Neuronal stem cell (in vitro differentiated cells): ENCODE measurements at regions not wholly inside any gene's neighbourhood (a gene's known extent, or its start where the extent isn't known, plus 50 kb on each side); places are given as distances from the start of the nearest gene placed in this dataset.

Experiments
- DNase-seq: peaks from one replicate; pipeline ENCODE4 v3.0.0-alpha.2; 2013; ENCODE audit warnings: low spot score
- H2AFZ ChIP-seq: one replicate; pipeline ENCODE4 v1.6.1; 2013; ENCODE audit warnings: mild to moderate bottlenecking, low read length, inconsistent platforms
- H2AK5ac ChIP-seq: 2 replicates; pipeline ENCODE4 v1.6.1; 2013; ENCODE audit warnings: low read depth, mild to moderate bottlenecking, inconsistent platforms, low read length, moderate library complexity, mixed read lengths
- H2BK120ac ChIP-seq: 2 replicates; pipeline ENCODE4 v1.6.1; 2013; ENCODE audit warnings: low read depth, mild to moderate bottlenecking, inconsistent platforms, low read length, moderate library complexity, mixed read lengths
- H2BK12ac ChIP-seq: one replicate; pipeline ENCODE4 v1.6.1; 2013; ENCODE audit warnings: low read length, inconsistent platforms
- H2BK15ac ChIP-seq: 2 replicates; pipeline ENCODE4 v1.6.1; 2013; ENCODE audit warnings: mild to moderate bottlenecking, low read length, inconsistent platforms, mixed read lengths
- H2BK5ac ChIP-seq: one replicate; pipeline ENCODE4 v1.6.1; 2013; ENCODE audit warnings: inconsistent platforms, mild to moderate bottlenecking, low read length, moderate library complexity
- H3K14ac ChIP-seq: one replicate; pipeline ENCODE4 v1.6.1; 2013; ENCODE audit warnings: low read length, inconsistent platforms
- H3K18ac ChIP-seq: 2 replicates; pipeline ENCODE4 v1.6.1; 2013; ENCODE audit warnings: low read length, inconsistent platforms
- H3K23ac ChIP-seq: 2 replicates; pipeline ENCODE4 v1.6.1; 2013; ENCODE audit warnings: low read depth, mild to moderate bottlenecking, mixed read lengths, low read length, inconsistent platforms; ENCODE audit not compliant: poor library complexity
- H3K27ac ChIP-seq: replicated peaks from 3 replicates; pipeline ENCODE4 v1.5.1; 2013; ENCODE audit warnings: low read length, inconsistent platforms
- H3K27me3 ChIP-seq, 3 experiments: 2 replicates each; pipeline ENCODE4 v1.6.1; 2013; ENCODE audit warnings: low read length in 3 of 3, mild to moderate bottlenecking in 2 of 3, inconsistent platforms in 1 of 3, low read depth in 1 of 3, mixed read lengths in 1 of 3, moderate library complexity in 1 of 3; ENCODE audit not compliant: control insufficient read depth in 3 of 3, insufficient read depth in 3 of 3
- H3K36me3 ChIP-seq, 2 donors: replicated peaks in 1 of 2; 2 replicates each; pipeline ENCODE4 v1.6.1; 2013; ENCODE audit warnings: low read length in 2 of 2; ENCODE audit not compliant: control insufficient read depth in 2 of 2, insufficient read depth in 2 of 2
- H3K4ac ChIP-seq: 2 replicates; pipeline ENCODE4 v1.6.1; 2013; ENCODE audit warnings: inconsistent platforms, mild to moderate bottlenecking, low read length, moderate library complexity
- H3K4me1 ChIP-seq, 2 donors: 1 replicate in 1 of 2; 2 replicates in 1 of 2; pipeline ENCODE4 v1.6.1; 2013; ENCODE audit warnings: low read length in 2 of 2, low read depth in 1 of 2; ENCODE audit not compliant: control insufficient read depth in 2 of 2, insufficient read depth in 1 of 2
- H3K4me2 ChIP-seq: one replicate; pipeline ENCODE4 v1.6.1; 2013; ENCODE audit warnings: mild to moderate bottlenecking, low read length, inconsistent platforms; ENCODE audit not compliant: insufficient read depth, poor library complexity, severe bottlenecking
- H3K4me3 ChIP-seq, 2 donors: 2 replicates each; pipeline ENCODE4 v1.5.1; 2013; ENCODE audit warnings: low read length in 2 of 2, mild to moderate bottlenecking in 2 of 2, inconsistent platforms in 1 of 2, moderate library complexity in 1 of 2
- H3K79me1 ChIP-seq: one replicate; pipeline ENCODE4 v1.6.1; 2013; ENCODE audit warnings: low read depth, mild to moderate bottlenecking, inconsistent platforms, low read length, moderate library complexity
- H3K9ac ChIP-seq: one replicate; pipeline ENCODE4 v1.6.1; 2013; ENCODE audit warnings: mild to moderate bottlenecking, low read depth, low read length, inconsistent platforms; ENCODE audit not compliant: poor library complexity
- H3K9me3 ChIP-seq, 2 donors: replicated peaks in 1 of 2; 2 replicates each; pipeline versions ENCODE3 to v1.6.1; 2013; ENCODE audit warnings: low read length in 2 of 2, mild to moderate bottlenecking in 2 of 2, inconsistent platforms in 1 of 2, low read depth in 1 of 2, mixed read lengths in 1 of 2, moderate library complexity in 1 of 2; ENCODE audit not compliant: control insufficient read depth in 2 of 2, insufficient read depth in 1 of 2
- H4K8ac ChIP-seq: one replicate; pipeline ENCODE4 v1.6.1; 2013; ENCODE audit warnings: low read depth, mild to moderate bottlenecking, inconsistent platforms, low read length, moderate library complexity
- H4K91ac ChIP-seq: one replicate; pipeline ENCODE4 v1.6.1; 2013; ENCODE audit warnings: low read length, low read depth, mild to moderate bottlenecking, inconsistent platforms; ENCODE audit not compliant: poor library complexity
- WGBS, 2 donors: extraction: QIAGEN DNeasy Blood & Tissue Kit; methylation state at CpG; one replicate each; pipeline ENCODE4 v1.1.7; 2013; ENCODE audit warnings: missing lambda C conversion rate in 2 of 2, mixed read lengths in 1 of 2; ENCODE audit not compliant: insufficient read length in 2 of 2, insufficient replicate concordance in 1 of 2; ENCODE audit errors: extremely low coverage in 2 of 2; 5-methylcytosine and 5-hydroxymethylcytosine counted together

GRCh38 chr5:143492783-143493182 lies 89.3 kb upstream of the NR3C1 start:
- Histone ChIP-seq H3K14ac (no peak overlapping the region), H2AFZ (no peak overlapping the region), H2BK120ac (no peak overlapping the region), H2AK5ac (no peak overlapping the region), H3K9me3 (no peaks in the 10 kb centered on the region), H3K4me3 (no peak overlapping the region), H3K9ac (no peak overlapping the region), H3K27me3 (no peaks in the 10 kb centered on the region), H3K79me1 (no peaks in the 10 kb centered on the region), H3K27ac (no peak overlapping the region), H2BK12ac (no peak overlapping the region), H3K23ac (no peak overlapping the region), H3K4me2 (no peak overlapping the region), H2BK15ac (no peak overlapping the region), H3K4me1 (no peaks in the 10 kb centered on the region), H3K36me3 (no peaks in the 10 kb centered on the region), H3K4ac (no peak overlapping the region), H3K18ac (no peak overlapping the region), H4K8ac (no peak overlapping the region), H4K91ac (no peak overlapping the region), H2BK5ac (no peak overlapping the region)
- no peak for DNase-seq

DNA sequence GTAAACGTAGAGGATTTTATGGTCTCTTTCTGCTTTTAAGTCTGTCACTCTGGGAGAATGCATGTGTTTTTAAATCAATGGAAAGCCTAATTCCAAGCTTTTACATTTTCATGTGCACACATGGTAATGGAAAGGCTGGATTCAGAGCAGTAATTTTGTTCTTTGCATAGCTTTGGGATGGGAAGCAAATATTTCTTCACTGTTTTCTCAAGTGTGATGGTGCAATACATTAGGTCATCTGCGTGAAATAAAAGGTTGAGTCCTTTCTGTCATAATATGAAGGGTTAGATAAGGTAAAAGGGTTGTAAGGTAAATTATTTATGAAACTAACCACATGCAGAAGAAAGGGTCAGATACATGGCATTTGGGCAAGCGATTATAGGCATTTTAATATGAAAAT lies 88.2 kb upstream of the NR3C1 start:
- no peaks in the 10 kb centered on the region for H3K36me3 ChIP-seq
- no CpG with 5 or more reads among the region's 3 CpGs for WGBS, 2 donors
- H3K27ac ChIP-seq = no peak overlapping the region
- H3K23ac ChIP-seq = no peak overlapping the region
- H2AFZ ChIP-seq = no peak overlapping the region
- no peak overlapping the region for H4K91ac ChIP-seq
- DNase-seq = no peak
- H3K18ac ChIP-seq = no peak overlapping the region
- no peak overlapping the region for H3K4ac ChIP-seq
- no peaks in the 10 kb centered on the region for H3K9me3 ChIP-seq
- H4K8ac ChIP-seq = no peak overlapping the region
- no peak overlapping the region for H2BK12ac ChIP-seq
- no peak overlapping the region for H2BK5ac ChIP-seq
- no peak overlapping the region for H2AK5ac ChIP-seq
- H3K27me3 ChIP-seq = no peaks in the 10 kb centered on the region
- H3K14ac ChIP-seq = no peak overlapping the region
- no peaks in the 10 kb centered on the region for H3K4me1 ChIP-seq
- no peak overlapping the region for H3K4me3 ChIP-seq
- no peak overlapping the region for H3K9ac ChIP-seq
- H3K4me2 ChIP-seq = no peak overlapping the region
- H3K79me1 ChIP-seq = no peaks in the 10 kb centered on the region
- H2BK120ac ChIP-seq = no peak overlapping the region
- no peak overlapping the region for H2BK15ac ChIP-seq

DNA sequence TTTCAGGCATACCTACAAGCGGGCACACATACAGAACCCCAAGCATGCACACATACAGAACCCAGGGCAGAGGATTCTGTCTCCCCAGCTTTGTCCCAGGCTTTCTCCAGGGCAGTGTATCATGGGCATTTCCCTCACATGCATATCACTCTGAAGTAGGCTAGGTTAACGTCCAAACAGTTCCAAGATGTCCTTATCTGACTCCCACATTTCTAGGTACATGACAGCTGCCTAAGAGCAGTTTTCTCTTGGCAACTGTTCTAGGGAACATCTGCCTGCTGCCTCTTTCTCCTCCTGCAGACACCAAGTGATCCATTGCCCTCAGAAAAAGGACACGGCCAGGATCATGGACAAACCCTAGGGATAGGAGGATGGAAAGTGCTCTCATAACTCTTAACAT lies 84.9 kb upstream of the NR3C1 start:
- H3K18ac ChIP-seq = no peak overlapping the region
- H3K4me2 ChIP-seq = no peak overlapping the region
- no peak overlapping the region for H4K91ac ChIP-seq
- no peaks in the 10 kb centered on the region for H3K4me1 ChIP-seq
- H3K4me3 ChIP-seq = no peak overlapping the region
- no peaks in the 10 kb centered on the region for H3K9me3 ChIP-seq
- no peaks in the 10 kb centered on the region for H3K27me3 ChIP-seq
- no peak overlapping the region for H4K8ac ChIP-seq
- no peak overlapping the region for H3K27ac ChIP-seq
- no peak overlapping the region for H3K14ac ChIP-seq
- H2AFZ ChIP-seq = no peak overlapping the region
- H3K79me1 ChIP-seq = no peaks in the 10 kb centered on the region
- H3K4ac ChIP-seq = no peak overlapping the region
- H2BK15ac ChIP-seq = no peak overlapping the region
- no peak overlapping the region for H3K23ac ChIP-seq
- H2BK5ac ChIP-seq = no peak overlapping the region
- no peak overlapping the region for H2BK12ac ChIP-seq
- DNase-seq = no peak
- no CpG with 5 or more reads among the region's 3 CpGs for WGBS, 2 donors
- H3K9ac ChIP-seq = no peak overlapping the region
- H2AK5ac ChIP-seq = no peak overlapping the region
- H3K36me3 ChIP-seq = no peaks in the 10 kb centered on the region
- no peak overlapping the region for H2BK120ac ChIP-seq

DNA sequence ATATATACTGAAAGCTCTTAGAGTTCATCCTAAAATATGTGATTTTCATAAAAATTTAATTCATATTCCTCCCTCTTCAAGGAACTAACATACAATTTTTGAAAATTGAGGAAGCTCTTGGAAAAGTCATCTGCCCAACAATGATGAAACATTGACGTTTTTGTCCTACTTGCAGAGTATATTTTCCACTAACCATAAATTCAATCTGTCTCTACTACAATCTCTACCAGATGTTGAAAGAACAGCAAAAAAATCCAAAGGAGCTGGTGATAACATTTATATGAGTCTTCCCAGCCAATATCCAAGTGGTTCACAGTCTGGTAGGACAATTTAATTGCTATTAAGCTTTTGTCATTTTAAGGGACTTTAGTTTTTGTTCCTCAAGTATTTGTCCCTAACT lies 81.1 kb upstream of the NR3C1 start:
- WGBS, 2 donors = no CpG with 5 or more reads among the region's 1 CpG
- H3K27me3 ChIP-seq = no peaks in the 10 kb centered on the region
- H3K4me1 ChIP-seq = no peaks in the 10 kb centered on the region
- no peak overlapping the region for H3K18ac ChIP-seq
- H3K14ac ChIP-seq = no peak overlapping the region
- no peak overlapping the region for H2AK5ac ChIP-seq
- no peak overlapping the region for H2BK15ac ChIP-seq
- no peak overlapping the region for H2BK12ac ChIP-seq
- H2BK5ac ChIP-seq = no peak overlapping the region
- no peaks in the 10 kb centered on the region for H3K79me1 ChIP-seq
- H3K36me3 ChIP-seq = no peaks in the 10 kb centered on the region
- no peak overlapping the region for H3K4me3 ChIP-seq
- DNase-seq = no peak
- H3K27ac ChIP-seq = no peak overlapping the region
- no peak overlapping the region for H2AFZ ChIP-seq
- H3K9me3 ChIP-seq = no peaks in the 10 kb centered on the region
- no peak overlapping the region for H2BK120ac ChIP-seq
- H3K4me2 ChIP-seq = no peak overlapping the region
- H4K91ac ChIP-seq = no peak overlapping the region
- H4K8ac ChIP-seq = no peak overlapping the region
- no peak overlapping the region for H3K9ac ChIP-seq
- no peak overlapping the region for H3K23ac ChIP-seq
- H3K4ac ChIP-seq = no peak overlapping the region
